ENCODE measurements at regions not wholly inside any gene's neighbourhood (a gene's known extent, or its start where the extent isn't known, plus 50 kb on each side); places are given as distances from the start of the nearest gene placed in this dataset.

DNA sequence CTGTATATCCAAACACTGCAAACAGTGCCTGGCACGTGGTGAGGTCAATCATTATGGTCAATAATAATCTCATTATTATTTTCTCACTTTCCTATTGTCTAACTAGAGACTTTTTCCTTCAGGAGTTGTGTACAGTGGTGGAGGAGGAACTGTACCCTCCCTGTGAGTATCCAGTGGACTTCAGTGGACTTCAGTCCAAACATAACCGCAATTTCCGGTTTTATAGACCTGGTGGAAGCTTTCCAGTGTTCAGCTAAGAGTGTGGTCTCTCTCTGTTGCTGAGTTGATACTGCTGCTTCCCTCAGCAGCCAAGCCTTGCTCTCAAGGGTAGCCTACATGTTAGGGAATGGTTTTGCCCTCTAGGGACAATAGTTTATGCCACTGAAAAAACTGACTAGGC lies 447.1 kb downstream of the TMEM182 start:
- H3K4me3 ChIP-seq (ENCODE audit: low read length): no peak overlapping the region
- no peaks in the 10 kb centered on the region for H3K4me1 ChIP-seq (ENCODE audit: control insufficient read depth, insufficient read depth, low read length)
- no peak for ATAC-seq
- H3K27me3 Mint-ChIP-seq (ENCODE audit: low read depth in 2 of 2): no peaks in the 10 kb centered on the region
- H3K4me1 Mint-ChIP-seq: no peaks in the 10 kb centered on the region
- H3K36me3 ChIP-seq (ENCODE audit: control insufficient read depth, insufficient read depth, low read length): no peaks in the 10 kb centered on the region
- no peaks in the 10 kb centered on the region for H3K36me3 Mint-ChIP-seq
- no peaks in the 10 kb centered on the region for H3K27me3 ChIP-seq (ENCODE audit: control insufficient read depth, insufficient read depth, low read length)
- H3K9me3 Mint-ChIP-seq: peaks cover 0 to 4% of the 10 kb centered on the region in 2 donors
- H3K27ac Mint-ChIP-seq: no peak overlapping the region
- TF ChIP-seq, protein P1, sequence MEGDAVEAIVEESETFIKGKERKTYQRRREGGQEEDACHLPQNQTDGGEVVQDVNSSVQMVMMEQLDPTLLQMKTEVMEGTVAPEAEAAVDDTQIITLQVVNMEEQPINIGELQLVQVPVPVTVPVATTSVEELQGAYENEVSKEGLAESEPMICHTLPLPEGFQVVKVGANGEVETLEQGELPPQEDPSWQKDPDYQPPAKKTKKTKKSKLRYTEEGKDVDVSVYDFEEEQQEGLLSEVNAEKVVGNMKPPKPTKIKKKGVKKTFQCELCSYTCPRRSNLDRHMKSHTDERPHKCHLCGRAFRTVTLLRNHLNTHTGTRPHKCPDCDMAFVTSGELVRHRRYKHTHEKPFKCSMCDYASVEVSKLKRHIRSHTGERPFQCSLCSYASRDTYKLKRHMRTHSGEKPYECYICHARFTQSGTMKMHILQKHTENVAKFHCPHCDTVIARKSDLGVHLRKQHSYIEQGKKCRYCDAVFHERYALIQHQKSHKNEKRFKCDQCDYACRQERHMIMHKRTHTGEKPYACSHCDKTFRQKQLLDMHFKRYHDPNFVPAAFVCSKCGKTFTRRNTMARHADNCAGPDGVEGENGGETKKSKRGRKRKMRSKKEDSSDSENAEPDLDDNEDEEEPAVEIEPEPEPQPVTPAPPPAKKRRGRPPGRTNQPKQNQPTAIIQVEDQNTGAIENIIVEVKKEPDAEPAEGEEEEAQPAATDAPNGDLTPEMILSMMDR (IDR thresholded peaks at IDR 0.05): no peak
- H3K9me3 ChIP-seq (ENCODE audit: control insufficient read depth, insufficient read depth, low read length): no peaks in the 10 kb centered on the region
- DNase-seq: no peak
- H3K4me3 Mint-ChIP-seq: no peak overlapping the region
- no peak overlapping the region for H3K27ac ChIP-seq (ENCODE audit: low read length)
- WGBS (ENCODE audit: insufficient coverage): 91% methylated on average over 2 of the region's 3 CpGs
- intact Hi-C loops (cut with micrococcal nuclease): no loop called here

DNA sequence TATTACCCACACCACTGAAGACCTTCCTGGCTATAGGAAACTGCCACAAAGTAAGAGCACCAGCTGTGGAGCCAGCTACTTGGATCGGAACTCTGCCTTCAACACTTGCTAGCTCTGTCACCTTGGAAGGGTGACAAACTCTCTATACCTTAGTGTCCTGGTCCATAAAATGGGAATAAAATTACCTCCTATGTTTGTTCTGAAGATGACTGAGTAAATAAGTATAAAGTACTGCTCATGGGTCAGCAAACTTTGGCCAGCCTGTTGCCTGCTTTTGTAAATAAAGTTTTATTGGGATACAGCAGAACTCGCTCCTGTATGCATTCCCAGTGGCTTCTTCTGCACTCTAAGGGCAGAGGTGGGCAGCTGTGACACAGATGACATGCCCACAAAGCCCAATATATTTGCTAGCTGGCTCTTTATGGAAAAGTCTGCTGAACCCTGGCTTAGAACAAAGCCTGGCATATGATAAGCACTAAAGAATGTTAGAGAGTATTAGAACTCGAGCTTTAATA lies 451.3 kb downstream of the TMEM182 start:
- H3K27me3 Mint-ChIP-seq (ENCODE audit: low read depth in 2 of 2): no peaks in the 10 kb centered on the region
- ATAC-seq (no peak), DNase-seq (no peak)
- TF ChIP-seq, protein P1 (IDR thresholded peaks at IDR 0.05): no peak
- H3K4me1 Mint-ChIP-seq: no peaks in the 10 kb centered on the region
- H3K27me3 ChIP-seq (ENCODE audit: control insufficient read depth, insufficient read depth, low read length): no peaks in the 10 kb centered on the region
- no peaks in the 10 kb centered on the region for H3K36me3 ChIP-seq (ENCODE audit: control insufficient read depth, insufficient read depth, low read length)
- H3K36me3 Mint-ChIP-seq: no peaks in the 10 kb centered on the region
- no peak overlapping the region for H3K4me3 Mint-ChIP-seq
- no peaks in the 10 kb centered on the region for H3K4me1 ChIP-seq (ENCODE audit: control insufficient read depth, insufficient read depth, low read length)
- WGBS (ENCODE audit: insufficient coverage): 74% methylated on average over 3 of the region's 3 CpGs
- H3K27ac Mint-ChIP-seq: no peak overlapping the region
- peaks cover 0 to 2% of the 10 kb centered on the region in 2 donors for H3K9me3 Mint-ChIP-seq
- H3K27ac ChIP-seq (ENCODE audit: low read length): no peak overlapping the region
- intact Hi-C loops (cut with micrococcal nuclease): no loop called here
- H3K9me3 ChIP-seq (ENCODE audit: control insufficient read depth, insufficient read depth, low read length): no peaks in the 10 kb centered on the region
- H3K4me3 ChIP-seq (ENCODE audit: low read length): no peak overlapping the region

DNA sequence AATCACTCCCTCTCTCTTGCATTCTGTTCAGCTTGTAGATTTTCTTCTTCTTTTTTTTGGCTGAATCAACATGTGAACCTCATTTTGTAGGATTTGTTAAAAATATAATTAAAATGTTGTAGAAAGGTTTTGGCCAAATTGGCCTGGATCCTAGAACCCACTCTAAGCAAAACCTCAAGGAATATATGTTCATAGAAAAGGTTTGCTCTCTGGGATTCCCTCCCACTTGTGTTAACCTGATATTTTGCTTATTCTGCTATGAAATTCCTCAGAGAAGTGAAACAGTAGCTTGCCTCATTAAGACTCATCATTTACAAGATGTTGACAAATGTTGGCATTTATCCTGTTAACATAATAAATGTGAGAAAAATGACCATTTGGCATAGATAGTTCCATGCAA lies 456.7 kb downstream of the TMEM182 start:
- Histone ChIP-seq H3K4me1 (ENCODE audit: control insufficient read depth, insufficient read depth, low read length) (no peaks in the 10 kb centered on the region), H3K9me3 (ENCODE audit: control insufficient read depth, insufficient read depth, low read length) (no peaks in the 10 kb centered on the region), H3K27me3 (ENCODE audit: control insufficient read depth, insufficient read depth, low read length) (no peaks in the 10 kb centered on the region), H3K4me3 (ENCODE audit: low read length) (no peak overlapping the region), H3K27ac (ENCODE audit: low read length) (no peak overlapping the region), H3K36me3 (ENCODE audit: control insufficient read depth, insufficient read depth, low read length) (no peaks in the 10 kb centered on the region)
- Mint-ChIP-seq H3K9me3 (peaks cover 0 to 6% of the 10 kb centered on the region in 2 donors), H3K4me3 (no peak overlapping the region), H3K36me3 (no peaks in the 10 kb centered on the region), H3K27me3 (ENCODE audit: low read depth in 2 of 2) (peaks cover 0 to 3% of the 10 kb centered on the region in 2 donors), H3K27ac (no peak overlapping the region), H3K4me1 (peaks cover 0 to 6% of the 10 kb centered on the region in 2 donors)
- intact Hi-C loops (cut with micrococcal nuclease): no loop called here
- ATAC-seq: no peak
- TF ChIP-seq, protein P1 (IDR thresholded peaks at IDR 0.05): no peak
- no peak for DNase-seq

DNA sequence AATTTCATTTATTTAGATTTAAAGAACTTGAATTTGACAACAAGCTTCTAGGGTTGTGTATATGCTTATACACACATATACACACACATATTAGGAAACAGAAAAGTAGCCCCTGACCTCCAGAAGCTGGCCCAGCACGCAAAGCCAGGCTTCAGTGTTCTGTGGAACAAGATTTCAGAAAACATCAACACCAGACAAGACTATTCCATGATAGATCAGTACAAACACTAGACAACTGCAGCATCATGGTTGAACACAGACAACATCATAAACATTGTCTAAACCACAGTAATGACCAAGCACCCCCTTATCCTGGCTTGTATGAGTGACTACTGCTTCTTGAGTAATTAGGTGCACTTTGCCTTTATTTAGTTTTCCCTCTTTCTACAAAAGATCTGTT lies 457.6 kb downstream of the TMEM182 start:
- no peaks in the 10 kb centered on the region for H3K36me3 Mint-ChIP-seq
- no peak overlapping the region for H3K27ac Mint-ChIP-seq
- no peaks in the 10 kb centered on the region for H3K27me3 ChIP-seq (ENCODE audit: control insufficient read depth, insufficient read depth, low read length)
- 81% methylated on average over 1 of the region's 1 CpG for WGBS (ENCODE audit: insufficient coverage)
- no peak for DNase-seq
- peaks cover 0 to 3% of the 10 kb centered on the region in 2 donors for H3K27me3 Mint-ChIP-seq (ENCODE audit: low read depth in 2 of 2)
- no peaks in the 10 kb centered on the region for H3K4me1 ChIP-seq (ENCODE audit: control insufficient read depth, insufficient read depth, low read length)
- peaks cover 0 to 6% of the 10 kb centered on the region in 2 donors for H3K4me1 Mint-ChIP-seq
- intact Hi-C loops (cut with micrococcal nuclease): no loop called here
- peaks cover 0 to 6% of the 10 kb centered on the region in 2 donors for H3K9me3 Mint-ChIP-seq
- no peak overlapping the region for H3K4me3 Mint-ChIP-seq
- TF ChIP-seq, protein P1 (IDR thresholded peaks at IDR 0.05): no peak
- no peaks in the 10 kb centered on the region for H3K36me3 ChIP-seq (ENCODE audit: control insufficient read depth, insufficient read depth, low read length)
- H3K9me3 ChIP-seq (ENCODE audit: control insufficient read depth, insufficient read depth, low read length): no peaks in the 10 kb centered on the region
- no peak overlapping the region for H3K27ac ChIP-seq (ENCODE audit: low read length)
- no peak for ATAC-seq
- no peak overlapping the region for H3K4me3 ChIP-seq (ENCODE audit: low read length)

Data from natural killer cell (primary cell).